MCF 10A (cell line): ENCODE measurements at regions not wholly inside any gene's neighbourhood (a gene's known extent, or its start where the extent isn't known, plus 50 kb on each side); places are given as distances from the start of the nearest gene placed in this dataset.

ENCODE experiments used
- BruUV-seq: library from RNA; stranded (reverse); fragments of 400-500 nt; replicated peaks from 2 replicates; lab custom pipeline; 2021; lab: Mats Ljungman, UMichigan
- CTCF ChIA-PET: fragments of 300-600 bp; sonication (Branson Sonifier 250); formaldehyde crosslinking; extraction: SDS; loops from one replicate; lab custom pipeline; 2021; ENCODE audit warnings: antibody characterized with exemption, inconsistent platforms; lab: Yijun Ruan, JAX
- POLR2A ChIA-PET: fragments of 300-600, 350-650 bp; sonication (Branson Sonifier 250); formaldehyde crosslinking; extraction: SDS; loops from one replicate; lab custom pipeline; 2020; ENCODE audit warnings: antibody characterized with exemption, inconsistent platforms; lab: Yijun Ruan, JAX
- DNase-seq: peaks from one replicate; pipeline ENCODE4 v3.0.0-alpha.2; 2018; ENCODE audit not compliant: unreplicated experiment
- H3K27ac Mint-ChIP-seq: one replicate; pipeline ENCODE4 v1.8.0; 2022; ENCODE audit warnings: mild to moderate bottlenecking, low read depth, mixed read lengths; ENCODE audit not compliant: unreplicated experiment
- H3K27me3 Mint-ChIP-seq: one replicate; pipeline ENCODE4 v1.8.0; 2022; ENCODE audit warnings: mixed read lengths; ENCODE audit not compliant: insufficient read depth, unreplicated experiment
- H3K36me3 Mint-ChIP-seq: one replicate; pipeline ENCODE4 v1.8.0; 2022; ENCODE audit warnings: mild to moderate bottlenecking, moderate library complexity, mixed read lengths; ENCODE audit not compliant: insufficient read depth, unreplicated experiment
- H3K4me1 Mint-ChIP-seq: one replicate; pipeline ENCODE4 v1.8.0; 2022; ENCODE audit warnings: mixed read lengths; ENCODE audit not compliant: insufficient read depth, unreplicated experiment
- H3K4me3 Mint-ChIP-seq: one replicate; pipeline ENCODE4 v1.8.0; 2022; ENCODE audit warnings: mild to moderate bottlenecking, moderate library complexity, mixed read lengths; ENCODE audit not compliant: unreplicated experiment
- H3K9me3 Mint-ChIP-seq: one replicate; pipeline ENCODE4 v1.8.0; 2022; ENCODE audit warnings: mixed read lengths; ENCODE audit not compliant: unreplicated experiment
- intact Hi-C: fragments of 100-400 bp; cut with micrococcal nuclease; formaldehyde crosslinking; loops from 2 replicates; pipeline ENCODE4 v1.14.1; 2022
- TF ChIP-seq, protein P1 (sequence below): fragments of 200-600 bp; IDR thresholded peaks from one replicate; pipeline ENCODE4 v1.8.0; 2022; ENCODE audit warnings: antibody characterized with exemption, mild to moderate bottlenecking; ENCODE audit not compliant: unreplicated experiment

DNA sequence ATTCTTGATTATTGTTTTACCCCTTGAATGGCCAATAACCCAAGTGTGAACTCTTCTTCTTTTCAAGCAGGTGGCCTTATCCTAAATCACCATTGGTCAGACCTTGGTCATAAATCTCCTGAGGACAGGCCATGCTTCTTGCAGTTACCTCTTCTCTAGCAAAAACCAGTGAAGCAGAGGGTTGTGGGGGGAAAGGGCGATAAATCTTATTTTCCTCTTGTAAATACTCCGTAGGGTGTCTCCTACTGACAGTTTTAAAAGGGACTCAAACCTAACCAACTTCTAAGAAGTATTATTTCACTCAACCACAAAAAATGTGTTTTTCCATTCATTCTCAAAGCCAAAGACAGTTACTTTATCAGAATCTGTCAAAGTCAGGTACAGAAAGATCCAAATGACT lies 168.1 kb upstream of the RMP24 start:
- no peaks in the 10 kb centered on the region for H3K27me3 Mint-ChIP-seq
- H3K36me3 Mint-ChIP-seq, result no peaks in the 10 kb centered on the region
- TF ChIP-seq, protein P1, sequence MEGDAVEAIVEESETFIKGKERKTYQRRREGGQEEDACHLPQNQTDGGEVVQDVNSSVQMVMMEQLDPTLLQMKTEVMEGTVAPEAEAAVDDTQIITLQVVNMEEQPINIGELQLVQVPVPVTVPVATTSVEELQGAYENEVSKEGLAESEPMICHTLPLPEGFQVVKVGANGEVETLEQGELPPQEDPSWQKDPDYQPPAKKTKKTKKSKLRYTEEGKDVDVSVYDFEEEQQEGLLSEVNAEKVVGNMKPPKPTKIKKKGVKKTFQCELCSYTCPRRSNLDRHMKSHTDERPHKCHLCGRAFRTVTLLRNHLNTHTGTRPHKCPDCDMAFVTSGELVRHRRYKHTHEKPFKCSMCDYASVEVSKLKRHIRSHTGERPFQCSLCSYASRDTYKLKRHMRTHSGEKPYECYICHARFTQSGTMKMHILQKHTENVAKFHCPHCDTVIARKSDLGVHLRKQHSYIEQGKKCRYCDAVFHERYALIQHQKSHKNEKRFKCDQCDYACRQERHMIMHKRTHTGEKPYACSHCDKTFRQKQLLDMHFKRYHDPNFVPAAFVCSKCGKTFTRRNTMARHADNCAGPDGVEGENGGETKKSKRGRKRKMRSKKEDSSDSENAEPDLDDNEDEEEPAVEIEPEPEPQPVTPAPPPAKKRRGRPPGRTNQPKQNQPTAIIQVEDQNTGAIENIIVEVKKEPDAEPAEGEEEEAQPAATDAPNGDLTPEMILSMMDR, result no peak
- H3K9me3 Mint-ChIP-seq, result no peaks in the 10 kb centered on the region
- POLR2A ChIA-PET, result no interaction called here
- no peaks in the 10 kb centered on the region for H3K4me1 Mint-ChIP-seq
- CTCF ChIA-PET, result no interaction called here
- H3K4me3 Mint-ChIP-seq, result no peak overlapping the region
- intact Hi-C loops, result no loop called here
- BruUV-seq, result no TSS peak
- DNase-seq, result no peak
- H3K27ac Mint-ChIP-seq, result no peak overlapping the region

GRCh38 chr18:35807811-35808335 lies 164.6 kb upstream of the RMP24 start:
- no TSS peak for BruUV-seq
- no peak overlapping the region for H3K27ac Mint-ChIP-seq
- DNase-seq, result no peak
- H3K36me3 Mint-ChIP-seq, result no peaks in the 10 kb centered on the region
- TF ChIP-seq, protein P1, result no peak
- H3K27me3 Mint-ChIP-seq, result no peaks in the 10 kb centered on the region
- no peaks in the 10 kb centered on the region for H3K9me3 Mint-ChIP-seq
- H3K4me1 Mint-ChIP-seq, result peaks cover 16% of the 10 kb centered on the region
- intact Hi-C loops, result no loop called here
- POLR2A ChIA-PET, result no interaction called here
- H3K4me3 Mint-ChIP-seq, result no peak overlapping the region
- CTCF ChIA-PET, result no interaction called here

GRCh38 chr18:35808796-35809195 lies 163.7 kb upstream of the RMP24 start:
- no peak for DNase-seq
- TF ChIP-seq, protein P1, result no peak
- H3K36me3 Mint-ChIP-seq, result no peaks in the 10 kb centered on the region
- H3K4me3 Mint-ChIP-seq, result no peak overlapping the region
- no peaks in the 10 kb centered on the region for H3K27me3 Mint-ChIP-seq
- H3K4me1 Mint-ChIP-seq, result peaks cover 16% of the 10 kb centered on the region
- H3K9me3 Mint-ChIP-seq, result no peaks in the 10 kb centered on the region
- POLR2A ChIA-PET, result no interaction called here
- CTCF ChIA-PET, result no interaction called here
- H3K27ac Mint-ChIP-seq, result no peak overlapping the region
- intact Hi-C loops, result no loop called here
- BruUV-seq, result no TSS peak

DNA sequence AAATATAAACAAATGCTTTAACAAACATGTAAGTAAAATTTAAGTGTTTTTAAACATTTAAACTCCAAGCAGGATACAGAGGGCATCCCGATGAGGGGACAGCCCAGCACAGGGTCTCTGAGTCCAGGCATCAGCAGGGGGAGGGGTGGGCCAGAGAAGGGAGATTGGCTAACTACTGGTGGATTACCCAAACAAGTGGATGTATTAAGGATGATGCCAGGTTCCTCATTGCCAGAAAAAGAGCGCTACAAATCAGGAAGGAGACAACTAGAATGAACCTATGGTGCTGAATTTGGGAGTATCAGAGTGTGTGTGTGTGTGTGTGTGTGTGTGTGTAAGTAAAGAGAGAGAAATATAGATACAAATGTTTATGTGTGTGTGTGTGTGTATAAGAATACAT lies 162.0 kb upstream of the RMP24 start:
- peaks cover 16% of the 10 kb centered on the region for H3K4me1 Mint-ChIP-seq
- H3K27ac Mint-ChIP-seq, result no peak overlapping the region
- H3K9me3 Mint-ChIP-seq, result no peaks in the 10 kb centered on the region
- DNase-seq, result no peak
- intact Hi-C loops, result no loop called here
- no TSS peak for BruUV-seq
- CTCF ChIA-PET, result no interaction called here
- no peak overlapping the region for H3K4me3 Mint-ChIP-seq
- POLR2A ChIA-PET, result no interaction called here
- TF ChIP-seq, protein P1, result no peak
- no peaks in the 10 kb centered on the region for H3K36me3 Mint-ChIP-seq
- H3K27me3 Mint-ChIP-seq, result no peaks in the 10 kb centered on the region
